Natural killer cell treated with Interleukin-12 subunit alpha and Interleukin-12 subunit beta and Interleukin-15 and Interleukin-18, amount 100 ng/mL, for 72 hours (primary cell): ENCODE measurements at regions not wholly inside any gene's neighbourhood (a gene's known extent, or its start where the extent isn't known, plus 50 kb on each side); places are given as distances from the start of the nearest gene placed in this dataset.
"Not testable (repeated sequence)": the region's sequence is repeated elsewhere in the genome, so short reads cannot be mapped to it uniquely, and the experiment has no call there.

Source experiments
- ATAC-seq, 2 donors: fragments of 150-1000 bp; cut with Tn5 transposase in 1 of 2; sonication (Bioruptor Pico), chemical (Tn5 transposase) in 1 of 2; 2 replicates each; pipeline ENCODE4 v1.10.0; 2021
- DNase-seq: peaks from one replicate; pipeline ENCODE4 v3.0.0; 2022; ENCODE audit warnings: low spot score
- H3K27ac Mint-ChIP-seq, 2 donors: 1 replicate in 1 of 2; 2 replicates in 1 of 2; pipeline ENCODE4 v1.8.0; 2022; ENCODE audit warnings: mixed read lengths in 2 of 2, mild to moderate bottlenecking in 1 of 2, moderate library complexity in 1 of 2
- H3K27me3 Mint-ChIP-seq, 2 donors: 1 replicate in 1 of 2; 2 replicates in 1 of 2; pipeline ENCODE4 v1.8.0; 2022; ENCODE audit warnings: mixed read lengths in 2 of 2
- H3K36me3 Mint-ChIP-seq: one replicate; pipeline ENCODE4 v1.8.0; 2022; ENCODE audit warnings: mixed read lengths
- H3K4me1 Mint-ChIP-seq, 2 donors: 1 replicate in 1 of 2; 2 replicates in 1 of 2; pipeline ENCODE4 v1.8.0; 2022; ENCODE audit warnings: low read depth in 2 of 2, mixed read lengths in 2 of 2, mild to moderate bottlenecking in 1 of 2
- H3K4me3 Mint-ChIP-seq: one replicate; pipeline ENCODE4 v1.8.0; 2022; ENCODE audit warnings: mixed read lengths
- H3K9me3 Mint-ChIP-seq: 2 replicates; pipeline ENCODE4 v1.8.0; 2022; ENCODE audit warnings: mixed read lengths

GRCh38 chr20:47855799-47856198, 70.5 kb upstream of the SULF2 start:
- H3K4me1 Mint-ChIP-seq: no peaks in the 10 kb centered on the region
- no peak overlapping the region for H3K27ac Mint-ChIP-seq
- no peaks in the 10 kb centered on the region for H3K9me3 Mint-ChIP-seq
- H3K36me3 Mint-ChIP-seq: no peaks in the 10 kb centered on the region
- H3K27me3 Mint-ChIP-seq: peaks cover 14 to 17% of the 10 kb centered on the region in 2 donors
- H3K4me3 Mint-ChIP-seq: no peak overlapping the region
- DNase-seq: no peak
- no peak for ATAC-seq

- ATAC-seq (no peak), DNase-seq (no peak)
- peaks cover 14 to 15% of the 10 kb centered on the region in 2 donors for H3K27me3 Mint-ChIP-seq
- no peaks in the 10 kb centered on the region for H3K4me1 Mint-ChIP-seq
- H3K9me3 Mint-ChIP-seq: no peaks in the 10 kb centered on the region
- H3K36me3 Mint-ChIP-seq: no peaks in the 10 kb centered on the region
- no peak overlapping the region for H3K27ac Mint-ChIP-seq
- no peak overlapping the region for H3K4me3 Mint-ChIP-seq
These were observed 69.5 kb upstream of the SULF2 start for GRCh38 chr20:47854687-47855212.

GRCh38 chr20:47851774-47852173, 66.5 kb upstream of the SULF2 start:
- no peak overlapping the region for H3K27ac Mint-ChIP-seq
- no peak for DNase-seq
- H3K36me3 Mint-ChIP-seq: no peaks in the 10 kb centered on the region
- ATAC-seq: peak in 1 of 2 donors; percentile 11
- H3K9me3 Mint-ChIP-seq: no peaks in the 10 kb centered on the region
- H3K4me1 Mint-ChIP-seq: no peaks in the 10 kb centered on the region
- no peak overlapping the region for H3K4me3 Mint-ChIP-seq
- peaks cover 14 to 15% of the 10 kb centered on the region in 2 donors for H3K27me3 Mint-ChIP-seq

- peaks cover 14 to 17% of the 10 kb centered on the region in 2 donors for H3K27me3 Mint-ChIP-seq
- ATAC-seq (no peak), DNase-seq (no peak)
- no peaks in the 10 kb centered on the region for H3K36me3 Mint-ChIP-seq
- no peaks in the 10 kb centered on the region for H3K4me1 Mint-ChIP-seq
- no peaks in the 10 kb centered on the region for H3K9me3 Mint-ChIP-seq
- H3K4me3 Mint-ChIP-seq: no peak overlapping the region
- no peak overlapping the region for H3K27ac Mint-ChIP-seq
These were observed 64.9 kb upstream of the SULF2 start for GRCh38 chr20:47850146-47850545.

DNA sequence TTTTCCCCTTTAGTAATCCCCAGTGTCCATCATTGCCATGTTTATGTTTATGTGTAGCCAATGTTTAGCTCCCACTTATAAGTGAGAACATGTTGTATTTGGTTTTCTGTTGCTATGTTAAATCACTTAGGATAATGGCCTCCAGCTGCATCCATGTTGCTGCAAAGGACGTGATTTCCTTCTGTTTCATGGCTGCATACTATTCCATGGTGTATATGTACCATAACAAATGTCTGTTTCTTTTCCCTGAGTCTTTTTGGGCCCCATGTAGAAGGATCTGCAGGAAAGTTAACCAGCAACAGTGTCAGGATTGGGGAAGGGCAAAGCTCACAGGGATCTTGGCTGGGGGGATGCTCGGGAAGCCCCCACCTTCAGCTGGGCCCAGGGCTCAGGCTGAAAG, 64.3 kb upstream of the SULF2 start:
- no peak for DNase-seq
- no peak for ATAC-seq
- Mint-ChIP-seq H3K27me3 (peaks cover 14 to 17% of the 10 kb centered on the region in 2 donors), H3K9me3 (no peaks in the 10 kb centered on the region), H3K36me3 (no peaks in the 10 kb centered on the region), H3K4me3 (no peak overlapping the region), H3K27ac (no peak overlapping the region), H3K4me1 (no peaks in the 10 kb centered on the region)

- Mint-ChIP-seq H3K27ac (no peak overlapping the region), H3K9me3 (no peaks in the 10 kb centered on the region), H3K27me3 (peaks cover 14 to 17% of the 10 kb centered on the region in 2 donors), H3K4me3 (no peak overlapping the region), H3K4me1 (no peaks in the 10 kb centered on the region), H3K36me3 (no peaks in the 10 kb centered on the region)
- no peak for DNase-seq
- no peak for ATAC-seq
These were observed 63.7 kb upstream of the SULF2 start for GRCh38 chr20:47849006-47849405.

GRCh38 chr20:47848534-47848933, 63.3 kb upstream of the SULF2 start:
- H3K4me3 Mint-ChIP-seq, H3K9me3 Mint-ChIP-seq, H3K4me1 Mint-ChIP-seq, H3K27ac Mint-ChIP-seq, DNase-seq, H3K36me3 Mint-ChIP-seq, ATAC-seq: not testable (repeated sequence)
- H3K27me3 Mint-ChIP-seq: peaks cover 15 to 17% of the 10 kb centered on the region in 2 donors

DNA sequence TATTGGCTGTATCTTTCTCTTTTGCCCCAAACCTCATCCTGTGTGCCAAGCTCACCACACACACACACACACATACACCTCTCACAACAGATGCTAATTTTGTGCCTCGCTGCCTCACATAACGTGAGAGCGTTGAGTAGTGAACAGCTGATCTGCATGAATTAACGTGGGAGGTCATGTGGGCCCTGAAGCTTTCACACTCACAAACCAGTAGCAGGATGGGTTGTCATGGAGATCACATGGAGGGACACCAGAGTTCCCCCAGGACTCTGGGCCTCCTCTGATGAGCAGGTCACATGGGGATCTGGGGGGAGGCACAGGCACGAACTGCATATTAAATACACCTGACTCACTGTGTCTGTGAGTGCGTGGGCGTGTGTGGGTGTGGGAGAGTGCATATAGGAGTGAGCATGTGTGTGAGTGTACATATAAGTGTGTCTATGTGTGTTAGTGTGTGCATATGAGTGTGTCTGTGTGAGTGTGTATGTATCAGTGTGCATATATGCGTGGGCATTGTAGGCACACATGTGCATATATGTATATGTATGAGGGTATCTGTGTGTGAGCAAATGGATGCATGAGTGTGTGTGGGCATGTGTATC, 62.7 kb upstream of the SULF2 start:
- Mint-ChIP-seq H3K36me3 (no peaks in the 10 kb centered on the region), H3K9me3 (no peaks in the 10 kb centered on the region), H3K27ac (no peak overlapping the region), H3K27me3 (peaks cover 21% of the 10 kb centered on the region in 2 donors), H3K4me3 (no peak overlapping the region), H3K4me1 (no peaks in the 10 kb centered on the region)
- DNase-seq: no peak
- ATAC-seq: no peak

DNA sequence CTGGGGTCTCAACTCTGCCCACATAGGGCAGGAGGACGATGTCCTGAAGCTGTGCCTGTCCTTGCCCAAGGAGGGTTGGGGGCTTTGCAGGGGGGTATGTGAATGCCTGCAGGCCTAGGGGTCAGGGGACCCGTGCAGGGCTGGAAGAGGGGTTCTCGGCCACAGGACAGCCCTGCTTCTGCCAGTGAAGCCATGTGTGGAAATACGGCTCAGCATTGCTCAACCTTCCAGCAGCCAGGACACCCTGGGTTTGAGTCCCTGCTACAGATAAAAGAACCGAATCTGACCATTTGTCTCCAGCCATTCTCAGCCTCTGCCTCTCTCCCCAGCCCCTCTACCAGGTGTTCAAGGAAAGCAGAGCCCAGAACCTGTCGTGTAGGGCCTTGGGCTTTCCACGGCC, 61.9 kb upstream of the SULF2 start:
- H3K4me1 Mint-ChIP-seq: not testable (repeated sequence)

DNA sequence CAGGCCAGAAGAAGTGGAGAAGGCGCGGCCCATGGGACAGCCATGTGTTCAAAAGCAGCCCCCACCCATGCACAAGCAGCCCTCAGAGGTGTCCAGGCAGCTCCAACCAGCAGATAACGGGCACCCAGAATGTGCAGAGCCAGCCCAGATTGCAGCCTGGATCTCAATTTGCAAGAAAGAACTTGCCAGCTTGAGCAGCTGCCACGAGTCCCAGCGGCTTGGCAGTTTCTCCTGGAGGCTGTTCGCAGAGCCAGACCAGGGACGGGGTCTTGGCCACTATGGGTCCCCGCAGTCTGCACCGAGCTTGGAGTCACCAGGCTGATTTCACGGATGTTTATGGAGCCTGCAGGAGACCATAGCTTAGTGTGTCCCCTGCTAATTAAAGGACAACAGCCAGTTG, 61.4 kb upstream of the SULF2 start:
- peaks cover 14 to 16% of the 10 kb centered on the region in 2 donors for H3K27me3 Mint-ChIP-seq
- not testable (repeated sequence) for H3K36me3 Mint-ChIP-seq, DNase-seq, ATAC-seq, H3K4me3 Mint-ChIP-seq, H3K27ac Mint-ChIP-seq, H3K9me3 Mint-ChIP-seq, H3K4me1 Mint-ChIP-seq

More for the DNA sequence above, 61.9 kb upstream of the SULF2 start:
- not testable (repeated sequence) for DNase-seq, H3K4me3 Mint-ChIP-seq, H3K9me3 Mint-ChIP-seq, H3K36me3 Mint-ChIP-seq, ATAC-seq, H3K27ac Mint-ChIP-seq
- peaks cover 15 to 18% of the 10 kb centered on the region in 2 donors for H3K27me3 Mint-ChIP-seq

- ATAC-seq, DNase-seq, H3K9me3 Mint-ChIP-seq, H3K4me1 Mint-ChIP-seq, H3K27ac Mint-ChIP-seq, H3K36me3 Mint-ChIP-seq, H3K4me3 Mint-ChIP-seq: not testable (repeated sequence)
- peaks cover 11 to 14% of the 10 kb centered on the region in 2 donors for H3K27me3 Mint-ChIP-seq
These were observed 60.2 kb upstream of the SULF2 start for GRCh38 chr20:47845382-47845977.

GRCh38 chr20:47844568-47844906, 59.3 kb upstream of the SULF2 start:
- H3K4me3 Mint-ChIP-seq, H3K27ac Mint-ChIP-seq, H3K4me1 Mint-ChIP-seq, ATAC-seq, H3K9me3 Mint-ChIP-seq, H3K36me3 Mint-ChIP-seq, DNase-seq: not testable (repeated sequence)
- peaks cover 11 to 14% of the 10 kb centered on the region in 2 donors for H3K27me3 Mint-ChIP-seq

- Mint-ChIP-seq H3K27me3 (peaks cover 11 to 14% of the 10 kb centered on the region in 2 donors), H3K27ac (no peak overlapping the region), H3K4me3 (no peak overlapping the region), H3K4me1 (no peaks in the 10 kb centered on the region), H3K9me3 (no peaks in the 10 kb centered on the region), H3K36me3 (no peaks in the 10 kb centered on the region)
- no peak for ATAC-seq
- DNase-seq: no peak
These were observed 58.7 kb upstream of the SULF2 start for GRCh38 chr20:47843886-47844567.

DNA sequence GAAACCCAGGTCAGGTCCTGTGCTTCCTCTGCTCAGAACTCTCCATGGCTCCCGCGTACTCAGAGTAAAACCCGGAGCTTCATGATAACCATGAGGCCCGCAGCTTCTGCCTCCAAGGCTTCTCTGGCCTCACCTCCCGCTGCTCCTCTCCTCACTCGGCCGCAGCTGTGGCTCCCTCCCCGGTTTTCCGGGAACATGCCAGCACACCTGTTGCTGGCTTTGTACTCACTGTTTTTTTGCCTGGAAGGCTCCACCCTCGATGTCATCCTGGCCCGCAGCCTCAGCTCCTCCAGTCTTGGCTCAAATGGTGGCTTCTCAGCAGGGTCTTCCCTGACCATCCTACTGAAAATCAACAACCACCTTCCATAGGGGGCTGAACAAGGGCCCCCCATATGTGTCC, 57.7 kb upstream of the SULF2 start:
- not testable (repeated sequence) for H3K9me3 Mint-ChIP-seq, H3K4me3 Mint-ChIP-seq, H3K36me3 Mint-ChIP-seq, DNase-seq, ATAC-seq, H3K4me1 Mint-ChIP-seq, H3K27ac Mint-ChIP-seq
- H3K27me3 Mint-ChIP-seq: peaks cover 11 to 14% of the 10 kb centered on the region in 2 donors
